ENCODE measurements at regions not wholly inside any gene's neighbourhood (a gene's known extent, or its start where the extent isn't known, plus 50 kb on each side); places are given as distances from the start of the nearest gene placed in this dataset.

GRCh38 chr11:116062129-116062489 lies 557.9 kb upstream of the CADM1 start:
- no peaks in the 10 kb centered on the region for H3K27me3 ChIP-seq (ENCODE audit: control insufficient read depth in 1 of 2, insufficient read depth in 2 of 2, low read length in 2 of 2)
- peaks cover 0 to 2% of the 10 kb centered on the region in 2 donors for H3K4me1 ChIP-seq (ENCODE audit: control insufficient read depth in 2 of 2, insufficient read depth in 2 of 2, low read length in 1 of 2)
- 50 to 68% methylated on average over 4 of the region's 4 CpGs for WGBS, 2 donors

GRCh38 chr11:116061322-116061721 lies 557.1 kb upstream of the CADM1 start:
- 78 to 79% methylated on average over 4 of the region's 4 CpGs for WGBS, 2 donors

More at GRCh38 chr11:116062129-116062489, 557.9 kb upstream of the CADM1 start:
- H3K36me3 ChIP-seq (ENCODE audit: control insufficient read depth in 2 of 2, insufficient read depth in 2 of 2, low read length in 1 of 2) = no peaks in the 10 kb centered on the region
- H3K27ac ChIP-seq (ENCODE audit: low read depth in 2 of 2, low read length in 1 of 2) = no peak overlapping the region
- H3K9me3 ChIP-seq (ENCODE audit: control insufficient read depth in 2 of 2, insufficient read depth in 1 of 2, low read depth in 1 of 2, low read length in 1 of 2) = no peaks in the 10 kb centered on the region
- H3K4me3 ChIP-seq (ENCODE audit: low read depth in 1 of 2, low read length in 2 of 2) = no peak overlapping the region

GRCh38 chr11:116059919-116060318 lies 555.7 kb upstream of the CADM1 start:
- Histone ChIP-seq H3K27ac (ENCODE audit: low read depth in 2 of 2, low read length in 1 of 2) (no peak overlapping the region), H3K36me3 (ENCODE audit: control insufficient read depth in 2 of 2, insufficient read depth in 2 of 2, low read length in 1 of 2) (no peaks in the 10 kb centered on the region), H3K9me3 (ENCODE audit: control insufficient read depth in 2 of 2, insufficient read depth in 1 of 2, low read depth in 1 of 2, low read length in 1 of 2) (no peaks in the 10 kb centered on the region), H3K4me1 (ENCODE audit: control insufficient read depth in 2 of 2, insufficient read depth in 2 of 2, low read length in 1 of 2) (peaks cover 0 to 2% of the 10 kb centered on the region in 2 donors), H3K4me3 (ENCODE audit: low read depth in 1 of 2, low read length in 2 of 2) (no peak overlapping the region), H3K27me3 (ENCODE audit: control insufficient read depth in 1 of 2, insufficient read depth in 2 of 2, low read length in 2 of 2) (no peaks in the 10 kb centered on the region)
- 84 to 85% methylated on average over 2 of the region's 2 CpGs for WGBS, 2 donors

More at GRCh38 chr11:116061322-116061721, 557.1 kb upstream of the CADM1 start:
- Histone ChIP-seq H3K27me3 (ENCODE audit: control insufficient read depth in 1 of 2, insufficient read depth in 2 of 2, low read length in 2 of 2) (no peaks in the 10 kb centered on the region), H3K4me1 (ENCODE audit: control insufficient read depth in 2 of 2, insufficient read depth in 2 of 2, low read length in 1 of 2) (peaks cover 0 to 2% of the 10 kb centered on the region in 2 donors), H3K36me3 (ENCODE audit: control insufficient read depth in 2 of 2, insufficient read depth in 2 of 2, low read length in 1 of 2) (no peaks in the 10 kb centered on the region), H3K4me3 (ENCODE audit: low read depth in 1 of 2, low read length in 2 of 2) (no peak overlapping the region), H3K9me3 (ENCODE audit: control insufficient read depth in 2 of 2, insufficient read depth in 1 of 2, low read depth in 1 of 2, low read length in 1 of 2) (no peaks in the 10 kb centered on the region), H3K27ac (ENCODE audit: low read depth in 2 of 2, low read length in 1 of 2) (no peak overlapping the region)

GRCh38 chr11:116057000-116057399 lies 552.8 kb upstream of the CADM1 start:
- Histone ChIP-seq H3K27me3 (ENCODE audit: control insufficient read depth in 1 of 2, insufficient read depth in 2 of 2, low read length in 2 of 2) (no peaks in the 10 kb centered on the region), H3K9me3 (ENCODE audit: control insufficient read depth in 2 of 2, insufficient read depth in 1 of 2, low read depth in 1 of 2, low read length in 1 of 2) (no peaks in the 10 kb centered on the region), H3K4me3 (ENCODE audit: low read depth in 1 of 2, low read length in 2 of 2) (no peak overlapping the region), H3K4me1 (ENCODE audit: control insufficient read depth in 2 of 2, insufficient read depth in 2 of 2, low read length in 1 of 2) (no peaks in the 10 kb centered on the region), H3K36me3 (ENCODE audit: control insufficient read depth in 2 of 2, insufficient read depth in 2 of 2, low read length in 1 of 2) (no peaks in the 10 kb centered on the region), H3K27ac (ENCODE audit: low read depth in 2 of 2, low read length in 1 of 2) (no peak overlapping the region)
- 68 to 69% methylated on average over 3 of the region's 3 CpGs for WGBS, 2 donors

DNA sequence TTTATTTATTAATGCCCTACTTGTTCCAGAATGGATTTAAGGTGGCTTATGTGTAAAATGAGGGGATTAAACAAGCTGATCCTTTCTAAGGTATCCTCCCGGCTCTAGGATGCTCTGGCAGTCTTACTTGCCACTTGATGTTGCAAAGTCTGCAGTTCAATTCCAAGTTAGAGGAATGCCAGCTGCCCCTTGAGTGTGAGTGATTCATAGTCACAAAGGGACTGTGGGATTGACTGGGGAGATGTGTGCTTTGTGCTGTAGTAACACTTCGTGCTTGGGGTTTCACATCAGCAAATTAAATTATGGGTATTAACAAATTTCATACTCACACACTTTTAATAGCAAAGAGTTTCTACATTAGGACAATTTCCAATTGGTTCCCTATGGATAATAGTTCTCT lies 550.8 kb upstream of the CADM1 start:
- Histone ChIP-seq H3K9me3 (ENCODE audit: control insufficient read depth in 2 of 2, insufficient read depth in 1 of 2, low read depth in 1 of 2, low read length in 1 of 2) (no peaks in the 10 kb centered on the region), H3K4me1 (ENCODE audit: control insufficient read depth in 2 of 2, insufficient read depth in 2 of 2, low read length in 1 of 2) (no peaks in the 10 kb centered on the region), H3K27ac (ENCODE audit: low read depth in 2 of 2, low read length in 1 of 2) (no peak overlapping the region), H3K27me3 (ENCODE audit: control insufficient read depth in 1 of 2, insufficient read depth in 2 of 2, low read length in 2 of 2) (no peaks in the 10 kb centered on the region), H3K36me3 (ENCODE audit: control insufficient read depth in 2 of 2, insufficient read depth in 2 of 2, low read length in 1 of 2) (no peaks in the 10 kb centered on the region), H3K4me3 (ENCODE audit: low read depth in 1 of 2, low read length in 2 of 2) (no peak overlapping the region)
- 53 to 59% methylated on average over 2 of the region's 2 CpGs for WGBS, 2 donors

- H3K4me1 ChIP-seq (ENCODE audit: control insufficient read depth in 2 of 2, insufficient read depth in 2 of 2, low read length in 1 of 2) = no peaks in the 10 kb centered on the region
- H3K4me3 ChIP-seq (ENCODE audit: low read depth in 1 of 2, low read length in 2 of 2) = no peak overlapping the region
- H3K36me3 ChIP-seq (ENCODE audit: control insufficient read depth in 2 of 2, insufficient read depth in 2 of 2, low read length in 1 of 2) = no peaks in the 10 kb centered on the region
- 35 to 55% methylated on average over 6 of the region's 6 CpGs for WGBS, 2 donors
- no peaks in the 10 kb centered on the region for H3K9me3 ChIP-seq (ENCODE audit: control insufficient read depth in 2 of 2, insufficient read depth in 1 of 2, low read depth in 1 of 2, low read length in 1 of 2)
- H3K27ac ChIP-seq (ENCODE audit: low read depth in 2 of 2, low read length in 1 of 2) = no peak overlapping the region
- no peaks in the 10 kb centered on the region for H3K27me3 ChIP-seq (ENCODE audit: control insufficient read depth in 1 of 2, insufficient read depth in 2 of 2, low read length in 2 of 2)
Measured at GRCh38 chr11:116053548-116053919, 549.3 kb upstream of the CADM1 start.

DNA sequence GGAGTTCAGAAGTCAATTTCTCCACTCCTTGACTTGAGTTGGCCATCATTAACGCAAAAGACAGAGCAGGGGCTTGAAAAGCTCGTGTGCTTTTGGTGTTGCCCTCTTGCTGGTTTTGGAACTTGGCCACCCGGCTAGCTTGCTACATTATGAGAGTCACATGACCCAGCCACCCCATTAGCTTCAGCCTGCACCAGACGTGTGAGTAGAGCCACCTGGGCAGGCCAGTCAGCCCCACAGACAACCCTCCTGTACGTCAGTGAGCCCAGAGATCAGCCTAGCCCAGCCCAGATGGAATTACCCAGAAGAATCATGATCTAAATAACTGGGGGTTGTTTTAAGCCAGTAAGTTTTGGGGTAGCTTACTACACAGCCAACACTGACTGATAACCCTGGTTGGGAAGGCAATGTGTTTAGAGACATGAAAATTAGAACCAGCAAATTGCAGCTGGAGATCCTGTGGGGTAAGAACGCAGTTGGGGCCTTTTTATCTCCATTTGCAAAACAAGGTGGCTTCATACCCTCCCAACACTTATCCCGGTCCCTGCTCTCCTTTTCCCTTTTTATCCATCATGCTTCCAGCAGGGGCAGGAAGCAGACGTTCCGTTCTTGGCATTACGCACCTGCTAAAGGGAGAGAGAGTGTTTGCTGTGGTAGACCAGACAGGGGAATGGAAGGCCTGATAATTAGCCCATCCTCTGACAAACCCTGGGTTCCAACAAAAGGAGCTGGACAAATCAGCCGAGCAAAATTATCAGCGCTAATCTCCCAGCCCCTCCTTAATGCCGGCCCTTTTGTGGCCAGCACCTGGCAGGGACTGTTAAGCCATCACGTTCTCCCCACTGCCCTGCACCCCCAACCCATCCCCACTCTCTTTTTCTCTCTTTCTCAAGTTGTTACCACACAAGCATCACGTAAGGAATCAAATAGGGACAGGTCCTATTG lies 548.7 kb upstream of the CADM1 start:
- WGBS, 2 donors = 64 to 68% methylated on average over 15 of the region's 15 CpGs
- Histone ChIP-seq H3K9me3 (ENCODE audit: control insufficient read depth in 2 of 2, insufficient read depth in 1 of 2, low read depth in 1 of 2, low read length in 1 of 2) (no peaks in the 10 kb centered on the region), H3K27me3 (ENCODE audit: control insufficient read depth in 1 of 2, insufficient read depth in 2 of 2, low read length in 2 of 2) (no peaks in the 10 kb centered on the region), H3K4me3 (ENCODE audit: low read depth in 1 of 2, low read length in 2 of 2) (no peak overlapping the region), H3K27ac (ENCODE audit: low read depth in 2 of 2, low read length in 1 of 2) (no peak overlapping the region), H3K36me3 (ENCODE audit: control insufficient read depth in 2 of 2, insufficient read depth in 2 of 2, low read length in 1 of 2) (no peaks in the 10 kb centered on the region), H3K4me1 (ENCODE audit: control insufficient read depth in 2 of 2, insufficient read depth in 2 of 2, low read length in 1 of 2) (no peaks in the 10 kb centered on the region)

GRCh38 chr11:116051494-116051893 lies 547.3 kb upstream of the CADM1 start:
- Histone ChIP-seq H3K36me3 (ENCODE audit: control insufficient read depth in 2 of 2, insufficient read depth in 2 of 2, low read length in 1 of 2) (no peaks in the 10 kb centered on the region), H3K4me1 (ENCODE audit: control insufficient read depth in 2 of 2, insufficient read depth in 2 of 2, low read length in 1 of 2) (no peaks in the 10 kb centered on the region), H3K27ac (ENCODE audit: low read depth in 2 of 2, low read length in 1 of 2) (no peak overlapping the region)

GRCh38 chr11:116049383-116049782 lies 545.2 kb upstream of the CADM1 start:
- no peak overlapping the region for H3K27ac ChIP-seq (ENCODE audit: low read depth in 2 of 2, low read length in 1 of 2)
- WGBS, 2 donors = 26 to 28% methylated on average over 1 of the region's 1 CpG
- no peaks in the 10 kb centered on the region for H3K36me3 ChIP-seq (ENCODE audit: control insufficient read depth in 2 of 2, insufficient read depth in 2 of 2, low read length in 1 of 2)
- H3K27me3 ChIP-seq (ENCODE audit: control insufficient read depth in 1 of 2, insufficient read depth in 2 of 2, low read length in 2 of 2) = no peaks in the 10 kb centered on the region
- no peaks in the 10 kb centered on the region for H3K9me3 ChIP-seq (ENCODE audit: control insufficient read depth in 2 of 2, insufficient read depth in 1 of 2, low read depth in 1 of 2, low read length in 1 of 2)
- no peaks in the 10 kb centered on the region for H3K4me1 ChIP-seq (ENCODE audit: control insufficient read depth in 2 of 2, insufficient read depth in 2 of 2, low read length in 1 of 2)
- H3K4me3 ChIP-seq (ENCODE audit: low read depth in 1 of 2, low read length in 2 of 2) = no peak overlapping the region

More at GRCh38 chr11:116051494-116051893, 547.3 kb upstream of the CADM1 start:
- WGBS, 2 donors = 88 to 89% methylated on average over 7 of the region's 7 CpGs
- no peak overlapping the region for H3K4me3 ChIP-seq (ENCODE audit: low read depth in 1 of 2, low read length in 2 of 2)
- no peaks in the 10 kb centered on the region for H3K9me3 ChIP-seq (ENCODE audit: control insufficient read depth in 2 of 2, insufficient read depth in 1 of 2, low read depth in 1 of 2, low read length in 1 of 2)
- no peaks in the 10 kb centered on the region for H3K27me3 ChIP-seq (ENCODE audit: control insufficient read depth in 1 of 2, insufficient read depth in 2 of 2, low read length in 2 of 2)

GRCh38 chr11:116046127-116046526 lies 541.9 kb upstream of the CADM1 start:
- Histone ChIP-seq H3K9me3 (ENCODE audit: control insufficient read depth in 2 of 2, insufficient read depth in 1 of 2, low read depth in 1 of 2, low read length in 1 of 2) (peaks cover 0 to 3% of the 10 kb centered on the region in 2 donors), H3K27me3 (ENCODE audit: control insufficient read depth in 1 of 2, insufficient read depth in 2 of 2, low read length in 2 of 2) (no peaks in the 10 kb centered on the region), H3K36me3 (ENCODE audit: control insufficient read depth in 2 of 2, insufficient read depth in 2 of 2, low read length in 1 of 2) (no peaks in the 10 kb centered on the region), H3K4me1 (ENCODE audit: control insufficient read depth in 2 of 2, insufficient read depth in 2 of 2, low read length in 1 of 2) (no peaks in the 10 kb centered on the region), H3K4me3 (ENCODE audit: low read depth in 1 of 2, low read length in 2 of 2) (no peak overlapping the region), H3K27ac (ENCODE audit: low read depth in 2 of 2, low read length in 1 of 2) (no peak overlapping the region)
- WGBS, 2 donors = 92% methylated on average over 6 of the region's 6 CpGs
